Esophagus (tissue), 2 donors: ENCODE measurements at regions not wholly inside any gene's neighbourhood (a gene's known extent, or its start where the extent isn't known, plus 50 kb on each side); places are given as distances from the start of the nearest gene placed in this dataset.

ENCODE experiments used
- H3K27ac ChIP-seq, 2 donors: one replicate each; pipeline ENCODE4 v1.5.1; 2013; ENCODE audit warnings: low read depth in 2 of 2, mild to moderate bottlenecking in 2 of 2, inconsistent platforms in 1 of 2, low read length in 1 of 2, moderate library complexity in 1 of 2
- H3K27me3 ChIP-seq, 2 donors: one replicate each; pipeline ENCODE4 v1.6.1; 2013; ENCODE audit warnings: low read length in 2 of 2, control low read depth in 1 of 2, mild to moderate bottlenecking in 1 of 2; ENCODE audit not compliant: insufficient read depth in 2 of 2, control insufficient read depth in 1 of 2
- H3K36me3 ChIP-seq, 2 donors: one replicate each; pipeline ENCODE4 v1.6.1; 2013; ENCODE audit warnings: low read length in 1 of 2; ENCODE audit not compliant: control insufficient read depth in 2 of 2, insufficient read depth in 2 of 2
- H3K4me1 ChIP-seq, 2 donors: one replicate each; pipeline ENCODE4 v1.6.1; 2013; ENCODE audit warnings: low read length in 1 of 2; ENCODE audit not compliant: control insufficient read depth in 2 of 2, insufficient read depth in 2 of 2
- H3K4me3 ChIP-seq, 2 donors: one replicate each; pipeline ENCODE4 v1.5.1; 2013; ENCODE audit warnings: low read length in 2 of 2, mild to moderate bottlenecking in 2 of 2, low read depth in 1 of 2, moderate library complexity in 1 of 2
- H3K9me3 ChIP-seq, 2 donors: one replicate each; pipeline ENCODE4 v1.6.1; 2013; ENCODE audit warnings: mild to moderate bottlenecking in 2 of 2, low read depth in 1 of 2, low read length in 1 of 2, moderate library complexity in 1 of 2; ENCODE audit not compliant: control insufficient read depth in 2 of 2, insufficient read depth in 1 of 2
- WGBS, 2 donors: extraction: QIAGEN DNeasy Blood & Tissue Kit; methylation state at CpG; one replicate each; pipeline ENCODE4 v1.1.7; 2013; 5-methylcytosine and 5-hydroxymethylcytosine counted together
- donor health status: healthy with polysubstance abuse.
- donor health status: Bipolar disorder and iron deficiency.

DNA sequence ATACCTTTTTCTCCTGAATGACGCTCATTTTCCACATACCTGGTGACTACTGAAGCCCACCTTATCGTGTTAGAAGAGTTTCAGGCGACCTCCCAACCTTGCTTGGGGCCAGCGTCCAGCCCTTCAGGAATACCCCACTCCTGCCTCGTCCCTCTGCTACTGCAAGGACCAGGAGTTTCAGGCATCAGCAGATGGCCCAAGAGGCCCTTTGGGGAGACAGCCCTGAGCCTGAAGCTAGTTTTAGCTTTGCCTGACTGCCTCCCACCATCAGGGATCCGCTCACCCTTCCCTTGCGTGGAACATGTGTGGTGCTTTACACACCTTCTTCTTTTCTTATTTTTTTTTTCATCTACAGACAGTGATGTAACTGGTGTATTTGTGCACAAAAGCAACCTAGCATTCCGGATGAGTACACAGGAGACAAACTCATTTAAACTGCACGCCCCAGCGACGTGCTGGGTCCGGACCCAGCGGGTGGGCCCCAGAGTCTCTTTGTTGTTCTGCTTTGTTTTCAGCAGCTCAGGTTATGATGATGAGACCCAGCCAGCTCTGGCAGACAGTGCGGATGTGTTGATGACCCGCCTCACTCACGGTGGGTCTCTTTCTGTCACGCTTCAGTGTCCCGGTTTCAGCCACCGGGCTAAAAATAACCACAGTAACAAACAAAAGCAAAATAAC lies 242.4 kb downstream of the C16orf95 start:
- Histone ChIP-seq H3K4me3 (no peak overlapping the region), H3K9me3 (no peaks in the 10 kb centered on the region), H3K36me3 (no peaks in the 10 kb centered on the region), H3K4me1 (no peaks in the 10 kb centered on the region), H3K27ac (no peak overlapping the region), H3K27me3 (no peaks in the 10 kb centered on the region)
- 71 to 78% methylated on average over 19 of the region's 19 CpGs for WGBS, 2 donors

DNA sequence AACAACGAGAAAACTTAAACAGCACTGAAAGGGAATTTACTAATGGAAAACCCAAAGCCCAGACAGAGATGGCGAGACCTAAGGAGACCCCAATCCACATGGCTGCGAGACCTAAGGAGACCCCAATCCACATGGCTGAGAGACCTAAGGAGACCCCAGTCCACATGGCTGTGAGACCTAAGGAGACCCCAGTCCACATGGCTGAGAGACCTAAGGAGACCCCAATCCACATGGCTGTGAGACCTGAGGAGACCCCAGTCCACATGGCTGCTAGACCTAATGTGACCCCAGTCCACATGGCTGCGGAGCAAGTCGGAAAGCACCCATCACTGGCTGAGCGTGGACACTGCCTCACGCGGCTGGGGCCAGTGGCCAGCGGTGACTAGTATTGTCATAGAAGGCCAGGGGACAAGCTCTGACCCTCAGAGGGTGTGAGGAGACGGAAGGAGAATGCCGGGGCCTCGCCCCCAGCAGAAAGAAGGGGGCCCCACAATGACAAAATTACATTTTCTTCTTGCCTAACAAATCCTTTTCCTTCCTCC lies 241.8 kb downstream of the C16orf95 start:
- Histone ChIP-seq H3K9me3 (no peaks in the 10 kb centered on the region), H3K27me3 (no peaks in the 10 kb centered on the region), H3K4me3 (no peak overlapping the region), H3K4me1 (no peaks in the 10 kb centered on the region), H3K27ac (no peak overlapping the region), H3K36me3 (no peaks in the 10 kb centered on the region)
- 87 to 89% methylated on average over 12 of the region's 12 CpGs for WGBS, 2 donors

DNA sequence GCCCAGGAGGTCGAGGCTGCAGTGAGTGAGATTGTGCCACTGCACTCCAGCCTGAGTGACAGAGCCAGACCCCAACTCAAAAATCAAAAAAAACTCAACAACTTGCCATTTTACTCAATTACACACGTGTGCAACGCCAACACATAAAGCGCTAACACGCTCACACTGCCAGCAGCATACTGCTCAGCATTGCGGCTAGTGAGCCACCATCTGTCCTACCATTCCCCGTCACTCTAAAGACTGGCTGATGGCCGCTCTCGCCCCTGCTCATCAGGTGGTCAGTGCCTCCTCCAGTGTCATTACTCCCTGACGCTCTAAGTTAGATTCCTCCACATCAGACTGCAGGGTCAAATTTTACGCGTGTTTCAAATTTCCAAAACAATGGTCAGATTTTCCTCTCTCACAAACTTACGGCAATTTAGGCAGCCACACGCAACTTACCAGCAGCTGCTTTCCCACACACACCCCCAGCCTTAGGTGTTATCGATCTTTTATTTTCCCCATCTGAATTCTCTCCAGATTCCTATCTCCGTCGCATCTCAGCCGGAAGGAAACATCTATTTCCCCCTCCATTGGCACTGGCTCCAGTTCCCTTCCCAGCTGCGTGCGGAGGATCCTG lies 240.8 kb downstream of the C16orf95 start:
- 88% methylated on average over 20 of the region's 20 CpGs for WGBS, 2 donors
- Histone ChIP-seq H3K4me1 (no peaks in the 10 kb centered on the region), H3K36me3 (no peaks in the 10 kb centered on the region), H3K27me3 (no peaks in the 10 kb centered on the region), H3K9me3 (peaks cover 2 to 4% of the 10 kb centered on the region in 2 donors), H3K27ac (no peak overlapping the region), H3K4me3 (no peak overlapping the region)

DNA sequence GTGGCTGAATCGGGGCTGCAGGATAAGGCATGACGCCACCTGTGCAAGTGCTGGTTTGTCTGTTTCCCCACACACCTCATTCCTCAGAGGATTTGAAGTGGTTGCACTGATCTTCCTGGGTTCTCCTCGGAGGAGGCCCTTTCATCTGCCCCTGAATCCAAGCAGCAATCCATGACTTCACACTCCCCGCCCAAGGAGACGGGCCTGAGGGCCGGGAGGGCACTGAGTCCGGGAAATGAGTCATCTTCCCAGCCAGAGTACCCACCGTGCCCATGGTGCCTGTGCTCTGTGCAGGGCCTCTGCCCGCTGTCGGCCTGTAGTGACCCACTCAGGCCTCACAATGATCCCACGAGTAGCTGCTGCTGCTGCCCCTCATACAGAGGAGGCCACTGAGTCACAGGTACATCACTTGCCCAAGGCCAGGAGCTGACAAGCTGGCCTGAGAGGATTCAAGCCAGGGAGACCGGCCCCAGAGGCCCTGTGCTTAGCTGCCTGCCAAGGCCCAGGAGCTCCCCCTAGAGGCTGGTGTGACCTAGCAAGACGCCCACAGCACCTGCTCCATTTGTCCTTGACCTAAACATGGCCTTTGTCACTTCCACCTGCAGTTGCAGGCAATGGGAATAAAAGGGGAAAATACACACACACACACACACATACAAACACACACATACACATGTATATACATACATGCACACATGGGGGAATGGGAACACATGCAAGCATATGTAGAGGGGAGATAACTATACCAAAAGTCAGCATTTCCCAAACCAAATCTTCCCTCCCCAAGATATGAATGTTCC lies 240.0 kb downstream of the C16orf95 start:
- Histone ChIP-seq H3K27me3 (no peaks in the 10 kb centered on the region), H3K27ac (no peak overlapping the region), H3K4me1 (no peaks in the 10 kb centered on the region), H3K4me3 (no peak overlapping the region), H3K9me3 (peaks cover 2 to 6% of the 10 kb centered on the region in 2 donors), H3K36me3 (no peaks in the 10 kb centered on the region)
- 52 to 53% methylated on average over 13 of the region's 13 CpGs for WGBS, 2 donors

DNA sequence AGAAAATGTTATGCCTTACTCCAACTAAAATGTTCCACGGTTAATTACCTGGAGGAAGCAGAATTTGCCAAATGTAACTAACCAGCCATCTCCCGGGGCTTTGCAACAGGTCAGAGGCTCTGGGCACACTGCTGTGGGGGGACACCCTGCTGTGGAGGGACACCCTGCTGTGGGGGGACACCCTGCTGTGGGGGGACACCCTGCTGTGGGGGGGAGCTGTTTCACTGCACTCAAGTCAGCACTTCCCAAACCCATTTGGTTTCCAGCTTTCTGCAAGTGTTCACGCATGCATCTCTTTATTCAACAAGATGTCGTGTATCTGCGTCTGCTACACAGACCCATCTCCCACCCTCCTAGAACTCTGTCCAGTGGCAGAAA lies 239.5 kb downstream of the C16orf95 start:
- H3K4me3 ChIP-seq = no peak overlapping the region
- H3K9me3 ChIP-seq = peaks cover 2 to 6% of the 10 kb centered on the region in 2 donors
- H3K4me1 ChIP-seq = no peaks in the 10 kb centered on the region
- no peaks in the 10 kb centered on the region for H3K27me3 ChIP-seq
- H3K27ac ChIP-seq = no peak overlapping the region
- H3K36me3 ChIP-seq = no peaks in the 10 kb centered on the region
- whole genome bisulfite sequencing, 2 donors = 86 to 89% methylated on average over 5 of the region's 5 CpGs

DNA sequence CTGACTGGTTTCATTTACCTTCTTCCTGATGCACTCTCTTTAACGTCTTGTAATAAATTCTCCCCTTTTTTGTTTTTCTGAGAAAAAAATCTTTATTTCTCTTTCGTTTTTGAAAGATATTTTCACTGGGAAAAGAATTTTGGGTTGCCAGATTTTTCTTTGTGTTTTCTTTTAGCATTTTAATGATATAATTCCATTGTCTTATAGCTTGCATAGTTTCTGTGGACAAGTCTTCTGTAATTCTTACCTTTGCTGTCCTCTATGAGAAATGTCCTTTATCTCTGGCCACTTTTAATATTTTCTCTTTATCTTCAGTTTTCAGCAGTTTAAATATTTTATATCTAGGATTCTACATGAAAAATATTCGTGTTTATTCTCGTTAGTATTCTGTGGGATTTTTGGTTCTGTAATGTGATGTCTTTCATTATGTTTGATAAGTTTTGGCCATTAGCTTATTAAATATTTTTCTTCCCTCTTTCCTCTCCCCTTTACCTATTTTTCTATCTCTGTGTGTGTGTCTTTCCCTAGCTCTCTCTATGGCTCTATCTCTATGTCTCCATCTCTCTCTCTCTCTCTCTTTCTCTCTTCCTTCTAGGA lies 236.5 kb downstream of the C16orf95 start:
- H3K27me3 ChIP-seq = no peaks in the 10 kb centered on the region
- no peaks in the 10 kb centered on the region for H3K4me1 ChIP-seq
- H3K9me3 ChIP-seq = peaks cover 2 to 6% of the 10 kb centered on the region in 2 donors
- no peak overlapping the region for H3K27ac ChIP-seq
- H3K4me3 ChIP-seq = no peak overlapping the region
- WGBS, 2 donors = 77 to 83% methylated on average over 4 of the region's 4 CpGs
- no peaks in the 10 kb centered on the region for H3K36me3 ChIP-seq

DNA sequence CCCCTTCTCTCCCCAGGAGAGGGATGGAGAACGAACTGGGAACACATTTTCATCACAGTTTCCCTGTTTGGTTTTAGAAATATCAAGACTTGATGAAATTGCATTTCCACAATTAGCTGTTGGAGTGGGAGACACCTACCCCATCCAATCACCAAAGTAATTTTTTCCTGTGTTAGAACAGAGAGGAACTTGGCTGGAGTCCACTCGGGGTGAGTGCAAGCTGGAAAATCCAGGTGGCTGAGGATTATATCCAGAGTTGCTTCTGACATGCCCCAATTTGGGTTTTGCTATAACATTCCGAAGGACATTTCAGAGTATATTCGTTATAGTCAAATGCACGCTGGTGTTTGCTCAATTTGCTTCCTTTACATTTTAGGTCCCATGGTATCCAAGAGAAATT lies 231.8 kb downstream of the C16orf95 start:
- peaks cover 5 to 6% of the 10 kb centered on the region in 2 donors for H3K9me3 ChIP-seq
- no peaks in the 10 kb centered on the region for H3K4me1 ChIP-seq
- no peaks in the 10 kb centered on the region for H3K27me3 ChIP-seq
- 80% methylated on average over 5 of the region's 5 CpGs for WGBS, 2 donors
- H3K4me3 ChIP-seq = no peak overlapping the region
- no peak overlapping the region for H3K27ac ChIP-seq
- no peaks in the 10 kb centered on the region for H3K36me3 ChIP-seq

DNA sequence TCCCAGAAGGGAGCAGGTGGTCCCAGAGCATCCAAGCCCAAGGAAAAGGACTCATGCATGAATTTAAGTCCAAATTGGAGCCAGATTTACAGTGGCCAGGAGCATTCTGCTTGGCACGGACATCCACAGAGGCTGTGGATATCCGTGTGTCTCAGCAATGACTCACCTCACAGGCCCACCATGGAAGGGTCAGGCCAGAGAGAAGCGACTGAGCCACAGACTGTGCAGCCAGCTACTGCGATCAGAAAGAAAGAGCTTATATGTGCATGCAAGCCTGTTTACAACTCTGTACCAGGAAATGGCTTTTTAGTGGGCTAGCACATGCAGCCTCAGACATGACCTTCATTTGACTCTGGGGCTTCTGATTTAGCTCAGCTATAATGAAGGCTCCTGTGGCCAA lies 231.0 kb downstream of the C16orf95 start:
- Histone ChIP-seq H3K4me3 (no peak overlapping the region), H3K27me3 (no peaks in the 10 kb centered on the region), H3K27ac (no peak overlapping the region), H3K9me3 (peaks cover 5% of the 10 kb centered on the region in 2 donors), H3K36me3 (no peaks in the 10 kb centered on the region), H3K4me1 (no peaks in the 10 kb centered on the region)
- WGBS, 2 donors = 73 to 76% methylated on average over 4 of the region's 4 CpGs

DNA sequence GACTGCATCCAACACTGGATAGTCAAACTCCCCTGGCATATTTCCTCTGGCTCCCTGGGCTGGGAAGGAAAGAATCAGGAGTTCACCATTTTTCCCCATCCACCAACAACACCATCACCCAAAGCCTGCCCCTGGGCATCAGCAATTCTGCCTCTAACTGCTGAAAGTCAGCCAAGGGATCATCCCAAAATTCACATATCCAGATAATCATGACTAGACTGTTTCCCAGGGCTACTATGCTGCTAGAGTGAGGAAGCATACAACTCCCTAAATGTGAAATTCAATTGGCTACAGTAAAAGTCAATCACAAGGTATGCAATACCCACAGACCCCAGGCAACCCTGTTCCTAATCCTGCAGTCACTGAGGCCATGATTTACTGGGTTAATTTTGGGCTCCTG lies 230.6 kb downstream of the C16orf95 start:
- no peak overlapping the region for H3K27ac ChIP-seq
- no peaks in the 10 kb centered on the region for H3K4me1 ChIP-seq
- no peaks in the 10 kb centered on the region for H3K36me3 ChIP-seq
- H3K27me3 ChIP-seq = no peaks in the 10 kb centered on the region
- peaks cover 2 to 3% of the 10 kb centered on the region in 2 donors for H3K9me3 ChIP-seq
- no peak overlapping the region for H3K4me3 ChIP-seq
